Type B pancreatic cell (in vitro differentiated cells): ENCODE measurements at regions not wholly inside any gene's neighbourhood (a gene's known extent, or its start where the extent isn't known, plus 50 kb on each side); places are given as distances from the start of the nearest gene placed in this dataset.

ENCODE experiments used
- DNase-seq: peaks from one replicate; pipeline ENCODE4 v3.0.0; 2021; ENCODE audit warnings: mixed read lengths; ENCODE audit not compliant: unreplicated experiment; ENCODE audit errors: extremely low spot score
- H3K27ac Mint-ChIP-seq: 2 replicates; pipeline ENCODE4 v1.8.0; 2021; ENCODE audit warnings: mild to moderate bottlenecking, mixed read lengths
- H3K27me3 Mint-ChIP-seq: 2 replicates; pipeline ENCODE4 v1.8.0; 2021; ENCODE audit warnings: mixed read lengths
- H3K36me3 Mint-ChIP-seq: 2 replicates; pipeline ENCODE4 v1.8.0; 2021; ENCODE audit warnings: mixed read lengths
- H3K4me1 Mint-ChIP-seq: one replicate; pipeline ENCODE4 v1.8.0; 2021; ENCODE audit warnings: mixed read lengths; ENCODE audit not compliant: unreplicated experiment
- H3K4me3 Mint-ChIP-seq: 2 replicates; pipeline ENCODE4 v1.8.0; 2021; ENCODE audit warnings: mild to moderate bottlenecking, mixed read lengths
- H3K9me3 Mint-ChIP-seq: 2 replicates; pipeline ENCODE4 v1.8.0; 2021; ENCODE audit warnings: mixed read lengths
- CTCF ChIP-seq: fragments of 200-600 bp; sonication (generic); conservative IDR thresholded peaks from 2 replicates; pipeline ENCODE4 v1.5.0; 2021; ENCODE audit warnings: antibody characterized with exemption, mild to moderate bottlenecking

GRCh38 chr4:115688961-115689360, 575.5 kb upstream of the NDST4 start:
- no peak for TF ChIP-seq CTCF
- H3K27me3 Mint-ChIP-seq: no peaks in the 10 kb centered on the region
- no peak overlapping the region for H3K27ac Mint-ChIP-seq
- no peaks in the 10 kb centered on the region for H3K4me1 Mint-ChIP-seq
- H3K9me3 Mint-ChIP-seq: peaks cover 4% of the 10 kb centered on the region
- no peak for DNase-seq
- no peaks in the 10 kb centered on the region for H3K36me3 Mint-ChIP-seq
- no peak overlapping the region for H3K4me3 Mint-ChIP-seq

- TF ChIP-seq CTCF: no peak
- no peak for DNase-seq
- Mint-ChIP-seq H3K4me1 (no peaks in the 10 kb centered on the region), H3K27ac (no peak overlapping the region), H3K27me3 (no peaks in the 10 kb centered on the region), H3K36me3 (no peaks in the 10 kb centered on the region), H3K9me3 (peaks cover 4% of the 10 kb centered on the region), H3K4me3 (no peak overlapping the region)
These were observed 573.8 kb upstream of the NDST4 start for GRCh38 chr4:115687052-115687755.

GRCh38 chr4:115678425-115678941, 565.1 kb upstream of the NDST4 start:
- peak; percentile 60 for DNase-seq
- no peaks in the 10 kb centered on the region for H3K27me3 Mint-ChIP-seq
- H3K27ac Mint-ChIP-seq: no peak overlapping the region
- no peak for TF ChIP-seq CTCF
- no peak overlapping the region for H3K4me3 Mint-ChIP-seq
- peaks cover 5% of the 10 kb centered on the region for H3K4me1 Mint-ChIP-seq
- no peaks in the 10 kb centered on the region for H3K9me3 Mint-ChIP-seq
- no peaks in the 10 kb centered on the region for H3K36me3 Mint-ChIP-seq

- Mint-ChIP-seq H3K4me1 (peaks cover 17% of the 10 kb centered on the region), H3K27me3 (no peaks in the 10 kb centered on the region), H3K27ac (no peak overlapping the region), H3K4me3 (no peak overlapping the region), H3K9me3 (no peaks in the 10 kb centered on the region), H3K36me3 (no peaks in the 10 kb centered on the region)
- TF ChIP-seq CTCF: no peak
- DNase-seq: no peak
These were observed 562.3 kb upstream of the NDST4 start for GRCh38 chr4:115675719-115676118.

GRCh38 chr4:115674485-115674884, 561.1 kb upstream of the NDST4 start:
- Mint-ChIP-seq H3K4me1 (peaks cover 20% of the 10 kb centered on the region), H3K27ac (no peak overlapping the region), H3K9me3 (no peaks in the 10 kb centered on the region), H3K4me3 (no peak overlapping the region), H3K27me3 (no peaks in the 10 kb centered on the region), H3K36me3 (no peaks in the 10 kb centered on the region)
- DNase-seq: no peak
- TF ChIP-seq CTCF: no peak
